ENCODE measurements at regions not wholly inside any gene's neighbourhood (a gene's known extent, or its start where the extent isn't known, plus 50 kb on each side); places are given as distances from the start of the nearest gene placed in this dataset.
A peak's percentile ranks its signal among the peaks of the same experiment; 100 is the strongest.

DNA sequence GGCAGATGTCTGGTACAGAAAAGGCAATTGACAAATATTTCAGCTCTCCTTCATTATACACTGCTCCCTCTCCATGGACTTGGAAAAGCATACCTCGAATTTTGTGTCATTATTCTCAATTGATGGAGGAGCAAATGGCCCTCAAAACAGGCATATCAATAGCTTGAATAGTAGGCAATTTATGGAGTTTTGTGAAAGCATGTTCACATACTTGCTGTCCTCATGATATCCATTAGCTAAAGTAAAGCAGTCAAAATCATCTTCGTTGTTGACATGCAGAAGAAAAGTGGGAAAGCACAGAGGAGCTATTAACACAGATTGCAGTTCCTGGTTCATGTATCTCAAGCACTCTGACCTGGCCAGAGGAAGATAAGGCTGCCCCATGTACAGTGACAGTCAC is 472.8 kb downstream of the CCSER2 start:
- no peak for DNase-seq

DNA sequence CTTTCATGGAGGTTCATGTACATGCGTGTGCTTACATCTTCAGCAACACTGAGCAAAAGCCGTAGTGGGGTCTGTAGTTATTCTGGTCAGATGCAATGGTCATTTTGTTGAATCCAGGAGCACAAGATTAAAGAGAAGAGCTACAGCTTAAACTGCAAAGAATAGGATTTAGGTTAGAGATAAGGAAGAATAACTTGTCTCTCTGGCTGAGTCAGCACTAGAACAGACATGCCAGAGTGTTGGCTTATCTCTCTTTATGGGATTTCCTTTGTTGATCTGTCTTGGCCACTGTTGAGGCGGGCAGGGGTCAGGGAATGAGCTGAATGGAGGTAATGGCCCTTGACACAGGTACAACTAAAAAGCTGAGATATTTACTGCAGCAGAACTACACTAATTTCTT is 473.5 kb downstream of the CCSER2 start:
- DNase-seq = no peak

DNA sequence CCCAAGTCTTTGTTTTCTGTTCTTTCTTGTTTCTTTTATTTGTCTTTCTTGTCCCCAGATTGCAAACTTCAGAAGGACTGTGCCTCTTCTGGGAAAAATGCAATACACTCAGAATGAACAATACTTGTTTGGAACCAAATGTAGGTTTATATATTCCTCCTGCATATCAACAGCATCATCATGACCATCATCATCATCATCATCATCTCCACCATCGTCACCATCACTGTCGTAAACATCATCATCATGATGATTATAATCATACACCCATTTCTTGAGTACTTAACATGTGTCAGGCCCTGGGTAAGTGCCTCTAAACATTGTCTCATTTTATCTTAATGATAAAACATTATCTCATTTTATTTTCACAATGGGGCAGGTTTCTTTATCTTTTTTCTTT is 476.8 kb downstream of the CCSER2 start:
- DNase-seq = no peak

DNA sequence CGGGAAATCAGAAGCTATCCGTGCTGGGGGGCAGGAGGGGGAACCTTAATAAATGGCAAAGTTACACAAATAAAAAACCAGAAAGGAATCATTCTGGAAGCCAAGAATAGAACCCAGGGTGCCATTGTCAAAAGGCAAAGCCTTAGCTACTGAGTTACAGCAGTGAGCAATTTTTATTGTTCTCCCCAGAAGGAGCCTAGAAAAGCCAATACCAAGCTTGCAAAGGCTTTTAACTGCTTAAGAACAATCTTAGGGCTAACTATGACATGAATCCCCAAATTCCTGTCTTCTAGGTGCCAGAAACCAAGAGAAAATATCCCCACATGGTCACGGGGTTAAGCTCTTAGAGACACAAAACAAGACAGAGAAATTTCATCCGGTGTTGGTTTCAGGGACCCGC is 482.7 kb downstream of the CCSER2 start:
- no peak for DNase-seq

DNA sequence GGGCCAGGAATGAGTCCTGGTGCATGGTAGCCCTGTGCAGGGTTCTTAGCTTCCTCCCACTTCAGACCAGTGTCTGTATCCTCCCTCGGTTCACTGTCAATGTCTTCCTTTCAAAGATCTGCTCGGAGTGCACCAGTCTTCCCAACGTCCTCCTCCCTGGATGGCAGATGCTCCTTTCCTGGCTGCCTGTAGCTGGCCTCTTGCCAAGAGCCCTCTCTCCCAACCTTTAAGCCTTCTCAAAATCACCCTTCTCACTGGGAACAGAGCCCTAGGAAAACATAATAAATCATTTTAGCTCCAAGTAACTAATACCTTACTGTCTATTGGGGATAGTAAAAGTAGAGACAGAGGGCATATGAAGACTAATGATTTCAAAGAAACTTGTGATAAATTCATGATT is 490.6 kb downstream of the CCSER2 start:
- peak; percentile 25 for DNase-seq

DNA sequence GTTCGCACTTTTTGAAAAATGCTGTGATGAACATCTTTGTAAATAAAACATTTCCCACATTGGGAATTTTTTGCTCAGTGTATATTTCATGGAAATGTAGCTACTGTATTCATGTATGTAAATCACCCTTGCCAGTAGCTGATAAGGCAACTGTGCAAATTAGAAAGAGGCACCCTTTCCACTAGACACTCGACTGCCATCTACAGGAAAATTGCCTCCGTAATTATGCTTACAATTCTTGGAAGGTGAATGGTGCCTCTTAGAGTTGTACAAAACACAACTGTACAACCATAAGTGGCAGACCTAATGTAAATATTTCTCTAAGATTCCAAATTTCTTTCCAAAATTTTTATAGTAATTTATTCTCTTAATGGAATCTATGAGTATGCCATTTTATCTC is 491.7 kb downstream of the CCSER2 start:
- peak; percentile 17 for DNase-seq

DNA sequence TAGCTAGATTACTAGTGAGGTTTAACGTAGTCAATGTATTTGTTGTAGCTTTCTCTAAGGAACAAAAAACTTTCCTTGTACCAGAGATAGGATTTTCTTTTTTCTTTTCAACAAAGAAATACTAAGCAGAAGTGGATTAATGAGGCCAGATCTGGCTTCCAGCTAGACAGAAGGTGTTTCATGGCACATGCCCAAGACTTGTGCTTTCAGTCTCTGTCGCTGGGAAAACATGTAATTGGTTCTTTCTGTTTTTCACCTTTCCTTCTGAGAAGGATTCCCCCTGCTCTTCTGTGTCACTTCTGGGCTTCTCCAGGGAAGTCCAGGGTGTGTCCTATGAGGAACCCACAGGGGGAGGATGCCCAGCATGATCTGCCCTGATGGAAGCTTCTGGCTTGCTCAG is 492.2 kb downstream of the CCSER2 start:
- no peak for DNase-seq

DNA sequence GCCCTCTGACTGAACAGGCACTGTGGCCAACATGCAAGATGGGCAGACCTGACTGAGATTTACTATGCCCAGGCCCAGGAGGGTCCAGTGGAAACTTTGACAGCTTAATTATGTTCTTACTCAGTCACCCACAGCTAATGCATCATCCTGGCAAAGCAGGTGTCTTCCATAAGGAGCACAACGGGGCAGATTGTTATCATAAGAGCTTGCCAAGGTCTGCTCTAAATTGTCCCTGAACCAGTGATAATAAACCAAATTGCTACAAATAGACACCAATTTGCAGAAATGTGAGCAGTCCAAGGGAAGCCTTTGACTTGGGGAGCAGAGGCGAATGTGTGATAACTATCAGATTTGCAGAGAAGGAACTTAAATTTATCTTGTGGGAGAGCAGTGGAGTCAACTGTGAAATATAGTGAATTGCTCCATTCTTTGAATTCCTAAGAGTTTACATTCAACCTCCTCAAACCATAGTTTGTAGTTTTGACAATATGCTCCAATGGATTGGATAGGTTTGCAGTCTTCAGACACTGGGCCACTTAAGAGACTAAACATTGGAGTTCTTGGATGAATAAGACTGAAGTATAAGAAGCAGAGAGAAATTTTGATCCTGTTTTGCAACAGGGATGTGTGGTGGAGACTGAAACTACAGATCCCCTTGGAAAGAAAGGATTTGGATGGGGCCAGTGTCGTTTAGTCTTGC is 494.7 kb downstream of the CCSER2 start:
- DNase-seq = no peak

DNA sequence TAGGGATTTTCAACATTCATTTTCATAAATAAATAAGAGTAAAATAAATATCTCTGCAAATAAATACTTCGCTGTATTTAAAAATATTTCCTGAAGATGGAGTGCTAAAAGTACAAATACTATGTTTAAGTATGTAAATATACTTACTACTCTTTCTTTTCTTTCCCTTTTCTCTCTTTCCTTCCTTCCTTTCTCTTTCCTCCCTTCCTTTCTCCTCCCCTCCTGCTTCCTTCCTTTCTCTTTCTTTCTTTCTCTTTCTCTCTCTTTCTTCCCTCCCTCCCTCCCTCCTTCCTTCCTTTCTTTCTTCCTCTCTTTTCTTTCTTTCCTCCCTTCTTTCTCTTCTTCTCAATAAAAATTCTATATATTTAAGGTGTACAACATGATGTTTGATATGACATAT is 496.1 kb downstream of the CCSER2 start:
- DNase-seq = no peak

DNA sequence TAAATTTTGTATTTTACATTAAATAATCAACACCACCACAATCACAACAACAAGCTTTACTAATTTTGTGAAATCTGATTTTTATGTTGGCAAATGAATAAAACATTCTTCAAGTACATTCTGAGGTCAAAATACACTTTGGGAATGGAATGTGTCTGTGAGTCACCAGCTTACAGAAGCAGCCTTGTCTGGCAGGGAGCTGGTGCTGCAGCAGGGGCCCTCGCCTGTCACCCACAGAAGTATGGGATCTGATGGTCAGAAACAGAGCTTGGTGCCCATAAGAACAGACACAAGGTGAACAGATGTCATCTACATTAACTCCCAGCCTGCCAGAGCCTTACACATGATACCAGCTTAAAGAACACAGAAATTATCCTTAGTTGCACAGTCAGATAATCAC is 496.9 kb downstream of the CCSER2 start:
- DNase-seq = no peak

DNA sequence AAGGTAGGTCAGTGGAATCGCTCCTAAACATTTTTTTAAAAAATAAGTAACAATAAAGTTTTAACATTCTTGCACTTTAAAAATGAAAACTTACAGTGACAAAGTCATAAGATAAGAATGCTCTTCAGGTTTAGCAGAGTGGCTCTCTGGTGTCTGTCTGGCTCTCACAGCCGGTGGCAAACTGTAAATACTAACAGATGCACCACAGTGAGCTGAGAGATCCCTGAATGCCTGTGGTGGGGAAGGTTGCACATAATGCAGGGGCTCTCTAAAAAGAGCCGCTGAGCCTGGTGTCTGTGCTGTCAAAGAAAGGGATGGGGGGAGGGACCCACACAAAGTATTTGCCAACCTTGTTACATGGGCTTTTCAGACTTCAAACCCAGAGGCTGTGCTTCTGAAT is 498.3 kb downstream of the CCSER2 start:
- DNase-seq = no peak

DNA sequence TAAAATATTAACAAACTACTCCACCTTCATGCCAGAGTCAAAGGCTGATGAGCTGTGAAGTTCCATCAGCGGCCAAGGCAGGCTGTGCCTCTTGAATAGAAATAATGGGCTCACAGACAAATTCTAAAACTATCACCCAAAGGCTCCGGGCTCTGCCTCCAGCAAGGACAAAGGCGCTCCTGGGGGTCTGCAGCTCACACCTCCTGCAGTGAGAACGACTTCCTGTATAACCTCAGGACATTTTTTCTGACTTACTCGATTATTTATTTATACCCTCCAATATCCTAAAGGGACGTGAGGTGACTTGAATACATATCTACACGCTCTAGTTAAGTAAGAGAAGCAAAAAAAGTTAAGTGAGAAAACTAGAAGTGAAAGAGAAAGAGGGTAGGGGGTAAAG is 500.7 kb downstream of the CCSER2 start:
- DNase-seq = no peak

DNA sequence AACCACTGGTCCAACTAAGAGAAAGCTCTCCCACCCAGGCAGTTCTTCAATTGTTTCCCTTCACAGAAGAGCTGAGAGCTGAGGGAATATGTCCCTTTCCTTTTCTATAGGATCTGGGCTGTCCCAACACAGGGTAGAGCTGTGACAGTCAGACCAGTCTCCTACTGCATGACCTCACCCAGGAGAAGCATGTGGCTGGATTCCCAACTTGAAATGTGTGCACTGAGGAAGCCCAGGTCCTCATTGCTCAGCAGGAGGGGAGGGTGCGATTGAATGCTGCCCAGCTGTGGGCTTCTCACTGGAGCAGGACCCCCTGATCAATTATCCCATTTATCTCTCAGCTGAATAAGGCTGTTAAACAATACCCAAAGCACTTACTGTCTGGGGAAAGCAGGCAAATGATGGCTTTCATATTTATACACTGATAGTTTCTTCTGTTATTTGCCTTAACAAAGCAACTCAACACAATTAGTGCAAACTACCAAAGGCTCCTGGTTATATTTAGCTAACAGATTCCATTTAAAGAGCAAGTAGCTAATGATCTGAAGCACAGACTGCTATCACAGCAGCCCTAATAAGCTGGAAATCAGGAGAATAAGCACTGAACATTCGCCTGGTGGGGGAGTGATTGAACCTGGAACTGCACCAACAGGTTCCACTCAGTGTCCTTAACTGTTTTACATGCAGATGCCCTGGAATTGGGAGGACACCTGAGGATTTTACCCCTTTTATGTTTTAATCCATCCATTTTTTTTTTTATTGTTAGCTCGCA is 508.8 kb downstream of the CCSER2 start:
- no peak for DNase-seq

DNA sequence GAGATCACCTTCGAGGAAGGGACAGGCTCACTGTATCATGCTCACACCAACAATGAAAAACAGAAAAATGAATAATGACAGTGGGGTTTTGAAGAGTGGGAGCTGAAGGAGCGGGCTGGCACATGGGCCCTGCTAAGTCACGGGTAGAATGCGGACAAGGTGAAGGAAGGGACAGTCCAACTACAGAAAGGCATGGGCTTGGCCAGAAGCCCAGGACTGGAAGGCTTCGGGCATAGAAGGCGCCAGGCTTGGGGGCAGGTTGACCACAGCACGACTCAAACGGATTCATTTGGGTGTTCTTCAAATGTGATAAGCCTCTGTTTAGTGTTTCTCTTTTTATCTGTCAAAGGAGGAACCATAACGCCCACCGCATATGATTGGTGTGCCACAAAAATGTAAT is 509.5 kb downstream of the CCSER2 start:
- DNase-seq = no peak

DNA sequence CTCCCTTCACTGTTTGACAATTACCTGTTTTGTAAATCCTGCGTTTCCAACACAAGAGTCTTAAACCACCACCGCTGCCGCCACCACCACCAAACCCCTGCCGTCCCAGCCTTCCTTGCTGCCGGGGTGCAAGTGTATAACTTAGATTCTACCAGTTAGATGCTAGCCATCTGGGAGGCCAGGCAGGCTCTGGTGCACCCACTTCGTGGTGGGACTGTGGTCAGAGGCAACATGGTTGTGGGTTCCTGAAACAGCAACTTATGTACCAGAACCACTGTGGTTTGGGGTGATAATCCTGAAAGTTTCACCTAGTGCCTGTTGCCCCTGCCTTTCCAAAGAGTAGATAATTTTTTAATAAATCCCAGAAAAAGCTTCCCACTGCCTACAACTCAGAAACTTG is 510.5 kb downstream of the CCSER2 start:
- no peak for DNase-seq

DNA sequence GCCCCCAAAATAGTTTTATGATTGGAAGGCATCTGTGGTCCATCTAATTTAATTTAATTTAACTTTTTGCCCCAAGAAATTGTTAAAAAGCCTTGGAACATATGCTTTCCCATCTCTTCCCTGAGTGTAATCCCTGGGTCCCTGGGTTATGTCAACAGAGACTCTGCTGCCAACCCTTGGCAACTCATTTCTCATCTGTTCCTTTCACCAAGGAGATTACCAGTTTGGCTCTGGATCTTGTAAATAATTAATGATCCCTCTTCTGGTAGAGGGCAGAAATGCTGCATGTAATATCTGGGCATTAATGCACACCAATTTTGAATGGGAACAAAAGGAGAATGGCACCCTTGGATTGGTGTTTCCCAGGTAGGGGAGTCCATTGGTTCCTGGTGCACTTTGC is 514.2 kb downstream of the CCSER2 start:
- no peak for DNase-seq

DNA sequence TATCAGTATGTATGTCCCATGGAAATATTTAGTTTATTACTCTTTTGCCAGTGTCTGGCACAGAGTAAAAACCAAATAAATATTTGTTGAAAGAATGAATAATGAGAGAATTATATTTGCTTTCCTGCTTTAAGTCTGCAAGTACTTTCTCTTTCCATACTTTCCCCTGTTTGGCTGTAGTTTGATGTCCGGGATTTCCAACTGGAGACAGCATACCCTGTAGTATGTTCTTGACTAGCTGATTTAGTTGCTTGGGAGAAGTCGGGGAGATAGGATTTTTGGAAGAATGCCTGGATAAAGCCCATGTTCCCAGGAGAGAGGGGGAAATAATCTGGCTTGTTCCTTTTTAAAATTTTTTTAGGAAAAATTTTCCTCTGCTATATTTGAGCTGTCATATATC is 516.1 kb downstream of the CCSER2 start:
- DNase-seq = no peak

DNA sequence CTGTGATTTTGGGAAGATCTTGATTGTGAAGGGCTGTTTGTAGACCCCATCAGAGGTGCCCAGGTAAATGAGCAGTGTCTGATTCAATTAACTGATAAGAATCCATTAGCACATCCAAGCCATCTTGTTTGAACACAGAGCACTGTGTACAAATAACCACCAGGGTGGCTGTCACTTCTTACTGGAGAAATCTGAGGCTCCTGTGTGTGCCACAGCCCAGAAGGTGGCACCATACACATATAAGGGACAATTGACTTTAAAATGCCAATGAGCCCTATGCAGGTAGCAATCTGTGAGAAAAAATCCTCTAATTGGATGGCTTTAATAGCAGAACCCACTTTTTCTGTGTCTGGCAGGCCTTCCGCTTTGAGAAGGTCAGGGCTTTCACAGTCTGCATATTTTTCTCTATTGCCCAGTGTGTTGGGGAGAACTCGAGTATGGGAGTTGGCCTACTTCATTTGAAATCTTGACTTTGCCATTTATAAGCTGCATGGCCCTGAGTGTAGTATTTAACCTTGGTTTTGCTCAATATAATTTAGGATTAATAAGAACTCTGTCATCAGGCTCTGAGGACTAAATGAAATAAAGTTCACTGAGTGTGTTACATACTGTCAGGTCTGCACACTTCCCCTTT is 517.4 kb downstream of the CCSER2 start:
- DNase-seq = no peak

DNA sequence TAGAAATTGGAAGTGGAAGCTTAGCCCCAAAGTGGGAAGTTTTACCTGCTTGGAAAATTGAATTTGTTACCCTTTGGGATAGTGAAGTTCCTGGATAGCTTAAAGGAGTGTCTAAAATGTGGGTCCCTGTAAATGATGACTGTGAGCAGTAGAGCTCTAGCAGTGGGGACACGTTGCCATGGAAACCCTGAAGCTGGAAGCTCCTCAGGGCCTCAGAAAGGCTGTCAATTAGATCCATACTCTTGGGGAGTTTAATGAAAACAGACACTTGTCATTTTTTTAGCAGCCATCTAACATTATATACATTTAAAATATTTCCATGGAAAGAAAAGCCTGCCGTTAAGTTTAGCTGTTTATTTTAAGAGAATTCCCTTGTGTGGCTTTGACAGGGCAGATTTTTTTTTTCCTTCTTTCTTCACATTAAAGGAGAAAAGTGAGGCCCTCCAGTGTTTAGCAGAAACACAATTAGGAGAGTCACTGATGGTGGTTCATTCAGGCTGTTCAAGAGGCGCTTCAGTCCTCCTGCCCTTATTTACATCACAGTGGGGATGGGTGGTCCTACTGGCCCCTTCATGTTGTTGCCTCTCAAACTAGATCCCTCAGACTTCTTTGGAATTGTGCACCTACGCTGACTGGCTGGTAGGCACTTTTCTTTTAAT is 518.4 kb downstream of the CCSER2 start:
- DNase-seq = no peak

DNA sequence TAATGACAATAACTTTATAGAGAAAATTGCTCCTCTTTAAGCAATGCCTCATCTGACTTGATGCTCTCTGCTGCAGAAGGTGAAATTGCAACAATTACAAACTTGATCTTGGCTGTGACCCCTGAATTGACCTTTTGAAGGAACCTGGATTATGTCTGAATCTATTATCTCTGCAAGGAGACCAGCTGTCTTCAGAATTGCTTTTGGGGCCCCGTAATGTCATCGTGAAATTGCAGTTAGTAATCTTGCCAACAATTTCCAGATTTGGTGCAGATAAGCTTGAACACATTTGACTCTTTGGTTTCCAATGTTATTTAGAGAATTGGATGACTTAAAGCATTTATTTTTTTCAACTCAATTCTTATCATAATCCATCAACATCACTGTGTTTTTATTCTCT is 520.6 kb downstream of the CCSER2 start:
- DNase-seq = no peak

DNA sequence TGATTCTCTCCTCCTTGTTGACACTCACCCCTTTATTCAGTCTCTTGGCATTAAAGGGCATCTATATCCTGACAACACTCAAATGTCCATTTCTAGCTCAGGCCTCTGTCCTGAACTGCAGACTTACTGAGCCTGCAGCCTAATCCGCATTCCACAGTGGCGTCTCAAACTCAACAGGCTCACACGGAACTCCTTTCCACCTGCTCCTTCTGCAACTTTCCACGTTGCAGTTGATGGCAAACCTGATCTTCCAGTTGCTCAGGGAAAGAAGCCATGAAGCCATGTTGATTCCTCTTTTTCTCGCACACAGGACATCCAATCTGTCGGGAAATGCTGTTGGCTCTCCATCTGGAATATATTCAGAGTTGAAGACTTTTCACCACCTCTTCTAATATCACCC is 522.4 kb downstream of the CCSER2 start:
- no peak for DNase-seq

DNA sequence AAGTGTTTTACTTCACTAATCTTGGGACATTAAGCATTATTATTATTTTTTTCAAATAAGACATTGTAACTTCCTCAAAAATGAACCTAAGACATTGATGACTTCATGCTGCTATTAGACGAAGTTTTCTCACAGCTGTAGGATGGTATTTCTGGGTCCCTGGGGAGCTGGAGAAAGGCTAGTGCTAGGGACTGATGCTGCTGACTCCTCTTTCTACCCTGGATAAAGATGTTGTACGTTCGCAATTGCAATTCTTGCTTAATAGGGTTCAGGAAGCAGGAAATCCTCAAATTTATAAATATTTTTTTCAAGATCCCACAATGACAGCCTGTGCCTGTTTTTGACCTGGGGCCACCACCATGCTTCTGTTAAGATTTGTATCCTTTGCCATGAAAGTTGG is 526.0 kb downstream of the CCSER2 start:
- no peak for DNase-seq

DNA sequence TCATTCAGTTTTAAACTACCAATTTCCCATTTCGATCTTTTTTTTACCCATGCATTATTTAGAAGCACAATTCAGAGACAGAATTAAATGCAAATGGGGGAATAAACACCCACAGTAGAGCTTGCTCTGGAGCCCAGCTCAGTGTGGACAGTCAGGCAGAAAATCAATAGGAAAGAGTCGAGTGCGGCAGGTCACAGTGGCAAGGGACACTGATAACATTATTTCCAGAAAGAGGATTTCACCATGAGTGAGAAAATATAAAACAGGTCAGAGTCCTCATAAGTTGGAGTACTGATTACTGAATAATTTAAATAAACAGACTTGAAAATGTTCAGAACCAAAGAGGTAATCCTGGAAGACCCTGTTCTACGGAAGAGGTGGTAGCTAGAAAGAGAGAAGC is 532.5 kb downstream of the CCSER2 start:
- no peak for DNase-seq

DNA sequence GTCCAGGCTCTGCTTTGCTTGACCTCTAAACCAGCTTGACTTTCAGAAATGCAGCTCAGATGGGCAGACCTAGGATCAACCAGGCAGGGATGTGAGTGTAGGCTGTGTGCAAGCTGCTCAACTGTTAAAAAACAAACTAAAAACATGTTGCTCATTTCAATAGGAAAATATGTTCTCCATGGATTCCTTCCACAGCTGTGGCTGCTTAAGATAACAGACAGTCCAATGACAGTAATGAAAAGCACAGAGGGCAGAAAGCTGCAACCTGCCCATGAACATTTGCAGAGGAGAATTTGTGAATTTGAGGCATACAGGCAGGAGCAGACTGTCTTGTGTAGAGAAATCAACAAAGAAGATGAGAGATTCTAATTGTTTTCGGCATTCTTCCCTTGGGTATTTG is 534.2 kb downstream of the CCSER2 start:
- DNase-seq = no peak
